K562 (cell line): ENCODE measurements at regions not wholly inside any gene's neighbourhood (a gene's known extent, or its start where the extent isn't known, plus 50 kb on each side); places are given as distances from the start of the nearest gene placed in this dataset.

Experiments used
- CTCF ChIP-seq, 3 experiments: IDR thresholded peaks in 2 of 3; conservative IDR thresholded peaks in 1 of 3; 2 replicates each; pipeline ENCODE4 v1.5.1; 2011 to 2012; ENCODE audit warnings: low read length in 3 of 3, mild to moderate bottlenecking in 3 of 3, control low read depth in 2 of 3, improper control_type of control experiment in 1 of 3, inconsistent platforms in 1 of 3, low read depth in 1 of 3, mixed read lengths in 1 of 3, moderate library complexity in 1 of 3; ENCODE audit not compliant: insufficient read depth in 2 of 3
- ELF4 ChIP-seq: fragments of 450-650 bp; formaldehyde crosslinking; IDR thresholded peaks from 2 replicates; pipeline ENCODE4 v1.4.0; 2022; ENCODE audit warnings: missing genetic modification characterization
- EZH2 ChIP-seq: IDR thresholded peaks from 2 replicates; pipeline ENCODE4 v1.6.1; 2012; ENCODE audit warnings: low read depth, mild to moderate bottlenecking, inconsistent platforms, low read length, borderline replicate concordance
- GATAD2B ChIP-seq: fragments of 450-650 bp; IDR thresholded peaks from 2 replicates; pipeline ENCODE4 v1.6.1; 2017; ENCODE audit warnings: mild to moderate bottlenecking, borderline replicate concordance
- HBP1 ChIP-seq: fragments of 450-650 bp; formaldehyde crosslinking; IDR thresholded peaks from 2 replicates; pipeline ENCODE4 v1.4.0; 2022; ENCODE audit warnings: missing genetic modification characterization
- NCOA4 ChIP-seq: fragments of 450-650 bp; IDR thresholded peaks from 2 replicates; pipeline ENCODE4 v1.6.1; 2018; ENCODE audit warnings: mild to moderate bottlenecking; ENCODE audit not compliant: partially characterized antibody
- RNF2 ChIP-seq: sonication (generic); IDR thresholded peaks from 2 replicates; pipeline ENCODE4 v1.6.1; 2016
- SP1 ChIP-seq: sonication (generic); formaldehyde crosslinking; IDR thresholded peaks from 2 replicates; pipeline ENCODE4 v1.8.1; 2022; ENCODE audit warnings: mild to moderate bottlenecking, missing genetic modification reagents
- TFE3 ChIP-seq: fragments of 450-650 bp; formaldehyde crosslinking; IDR thresholded peaks from 2 replicates; pipeline ENCODE4 v1.4.0; 2020; ENCODE audit warnings: mild to moderate bottlenecking, mixed read lengths

GRCh38 chr18:35841283-35841682, 131.2 kb upstream of the RMP24 start:
- TF ChIP-seq HBP1 (CRISPR knock-in tag), result no peak
- TF ChIP-seq SP1 (CRISPR knock-in tag), result no peak
- no peak for TF ChIP-seq CTCF (IDR thresholded peaks at IDR 0.05 in 2 of 3, conservative IDR thresholded peaks at IDR 0.05 in 1 of 3; ENCODE audit: insufficient read depth in 2 of 3, low read depth in 1 of 3, low read length in 3 of 3)
- no peak for TF ChIP-seq EZH2
- TF ChIP-seq NCOA4, result no peak
- TF ChIP-seq RNF2, result no peak
- TF ChIP-seq ELF4 (CRISPR knock-in tag), result no peak
- TF ChIP-seq GATAD2B, result no peak
- TF ChIP-seq TFE3 (CRISPR knock-in tag), result no peak
